Breast epithelium (tissue), 3 donors: ENCODE measurements at regions not wholly inside any gene's neighbourhood (a gene's known extent, or its start where the extent isn't known, plus 50 kb on each side); places are given as distances from the start of the nearest gene placed in this dataset.

Source experiments
- POLR2A ChIP-seq: fragments of 450-650 bp; IDR thresholded peaks from one replicate; pipeline ENCODE4 v1.6.1; 2016; ENCODE audit warnings: antibody characterized with exemption, mild to moderate bottlenecking, moderate library complexity
- TF ChIP-seq, protein P1 (sequence below), 3 donors: fragments of 450-650 bp; IDR thresholded peaks; one replicate each; pipeline ENCODE4 v1.5.1; 2016 to 2017; ENCODE audit warnings: antibody characterized with exemption in 3 of 3, mild to moderate bottlenecking in 3 of 3, moderate library complexity in 3 of 3

GRCh38 chr22:26949193-26949592, 291.8 kb downstream of the MIAT start:
- TF ChIP-seq, protein P1, sequence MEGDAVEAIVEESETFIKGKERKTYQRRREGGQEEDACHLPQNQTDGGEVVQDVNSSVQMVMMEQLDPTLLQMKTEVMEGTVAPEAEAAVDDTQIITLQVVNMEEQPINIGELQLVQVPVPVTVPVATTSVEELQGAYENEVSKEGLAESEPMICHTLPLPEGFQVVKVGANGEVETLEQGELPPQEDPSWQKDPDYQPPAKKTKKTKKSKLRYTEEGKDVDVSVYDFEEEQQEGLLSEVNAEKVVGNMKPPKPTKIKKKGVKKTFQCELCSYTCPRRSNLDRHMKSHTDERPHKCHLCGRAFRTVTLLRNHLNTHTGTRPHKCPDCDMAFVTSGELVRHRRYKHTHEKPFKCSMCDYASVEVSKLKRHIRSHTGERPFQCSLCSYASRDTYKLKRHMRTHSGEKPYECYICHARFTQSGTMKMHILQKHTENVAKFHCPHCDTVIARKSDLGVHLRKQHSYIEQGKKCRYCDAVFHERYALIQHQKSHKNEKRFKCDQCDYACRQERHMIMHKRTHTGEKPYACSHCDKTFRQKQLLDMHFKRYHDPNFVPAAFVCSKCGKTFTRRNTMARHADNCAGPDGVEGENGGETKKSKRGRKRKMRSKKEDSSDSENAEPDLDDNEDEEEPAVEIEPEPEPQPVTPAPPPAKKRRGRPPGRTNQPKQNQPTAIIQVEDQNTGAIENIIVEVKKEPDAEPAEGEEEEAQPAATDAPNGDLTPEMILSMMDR (IDR thresholded peaks at IDR 0.05) = no peak
- no peak for TF ChIP-seq POLR2A
